Gastrocnemius medialis (tissue), 4 donors: ENCODE measurements at regions not wholly inside any gene's neighbourhood (a gene's known extent, or its start where the extent isn't known, plus 50 kb on each side); places are given as distances from the start of the nearest gene placed in this dataset.

Experiments
- POLR2A ChIP-seq, 2 donors: fragments of 450-650 bp; IDR thresholded peaks; one replicate each; pipeline ENCODE4 v1.6.1; 2017; ENCODE audit warnings: antibody characterized with exemption in 2 of 2, mild to moderate bottlenecking in 2 of 2, moderate library complexity in 2 of 2
- TF ChIP-seq, protein P1 (sequence below), 5 experiments: fragments of 450-650 bp in 3 of 5; fragments of 200-600 bp in 2 of 5; sonication (generic) in 2 of 5; IDR thresholded peaks in 4 of 5; conservative IDR thresholded peaks in 1 of 5; 1 replicate in 4 of 5; 2 replicates in 1 of 5; pipeline ENCODE4 v1.5.1; 2016 to 2019; ENCODE audit warnings: antibody characterized with exemption in 5 of 5, mild to moderate bottlenecking in 3 of 5, moderate library complexity in 3 of 5

DNA sequence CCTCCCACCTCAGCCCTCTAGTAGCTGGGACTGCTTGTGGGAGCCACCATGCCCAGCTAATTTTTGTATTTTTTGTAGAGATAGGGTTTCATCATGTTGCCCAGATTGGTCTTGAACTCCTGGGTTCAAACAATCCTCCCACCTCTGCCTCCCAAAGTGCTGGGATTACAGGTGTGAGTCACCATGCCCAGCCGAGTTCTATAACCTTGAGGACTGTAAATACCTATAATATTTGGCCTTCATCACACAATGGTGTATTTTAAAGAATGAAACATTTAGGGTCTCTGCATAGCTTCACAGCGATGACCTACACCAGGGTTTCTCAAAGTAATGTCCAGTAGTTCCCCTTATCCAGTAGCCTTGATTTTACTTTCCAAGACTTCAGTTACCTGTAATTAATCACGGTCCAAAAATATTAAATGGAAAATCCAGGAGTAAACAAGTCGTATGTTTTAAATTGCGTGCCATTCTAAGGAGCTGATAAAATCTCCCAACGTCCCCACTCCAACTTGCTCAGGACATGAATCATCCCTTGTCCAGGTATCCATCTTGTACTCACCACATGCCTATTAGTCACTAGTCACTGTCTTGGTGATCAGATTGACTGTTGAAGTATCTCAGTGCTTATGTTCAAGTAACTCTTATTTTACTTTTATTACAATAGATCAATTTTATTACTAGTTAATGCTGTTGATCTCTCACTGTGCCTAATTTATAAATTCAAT is 368.2 kb downstream of the BTG1 start:
- TF ChIP-seq, protein P1, sequence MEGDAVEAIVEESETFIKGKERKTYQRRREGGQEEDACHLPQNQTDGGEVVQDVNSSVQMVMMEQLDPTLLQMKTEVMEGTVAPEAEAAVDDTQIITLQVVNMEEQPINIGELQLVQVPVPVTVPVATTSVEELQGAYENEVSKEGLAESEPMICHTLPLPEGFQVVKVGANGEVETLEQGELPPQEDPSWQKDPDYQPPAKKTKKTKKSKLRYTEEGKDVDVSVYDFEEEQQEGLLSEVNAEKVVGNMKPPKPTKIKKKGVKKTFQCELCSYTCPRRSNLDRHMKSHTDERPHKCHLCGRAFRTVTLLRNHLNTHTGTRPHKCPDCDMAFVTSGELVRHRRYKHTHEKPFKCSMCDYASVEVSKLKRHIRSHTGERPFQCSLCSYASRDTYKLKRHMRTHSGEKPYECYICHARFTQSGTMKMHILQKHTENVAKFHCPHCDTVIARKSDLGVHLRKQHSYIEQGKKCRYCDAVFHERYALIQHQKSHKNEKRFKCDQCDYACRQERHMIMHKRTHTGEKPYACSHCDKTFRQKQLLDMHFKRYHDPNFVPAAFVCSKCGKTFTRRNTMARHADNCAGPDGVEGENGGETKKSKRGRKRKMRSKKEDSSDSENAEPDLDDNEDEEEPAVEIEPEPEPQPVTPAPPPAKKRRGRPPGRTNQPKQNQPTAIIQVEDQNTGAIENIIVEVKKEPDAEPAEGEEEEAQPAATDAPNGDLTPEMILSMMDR (IDR thresholded peaks at IDR 0.05 in 4 of 5, conservative IDR thresholded peaks at IDR 0.05 in 1 of 5) = no peak
- TF ChIP-seq POLR2A (IDR thresholded peaks at IDR 0.05) = no peak
